ENCODE measurements at regions not wholly inside any gene's neighbourhood (a gene's known extent, or its start where the extent isn't known, plus 50 kb on each side); places are given as distances from the start of the nearest gene placed in this dataset.

DNA sequence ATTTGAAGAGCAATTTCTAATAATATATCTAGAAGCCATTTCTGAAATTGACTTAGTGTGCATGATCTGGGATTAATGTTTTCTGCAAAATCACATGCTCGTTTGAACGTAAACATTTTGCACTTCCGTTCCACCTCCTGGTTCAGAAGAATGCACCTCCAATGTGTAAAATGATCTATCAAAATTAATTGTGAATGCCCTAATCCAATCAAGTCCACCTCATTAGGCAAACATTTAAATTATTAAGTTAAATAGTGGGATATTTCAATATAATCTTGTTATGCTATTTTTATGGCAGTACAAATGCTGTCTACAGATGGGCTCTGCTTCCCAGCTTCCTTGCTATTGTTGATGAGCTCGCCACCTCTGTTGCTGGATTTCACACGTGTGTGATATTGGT, 542.5 kb downstream of the INSC start:
- in situ Hi-C loops (cut with HindIII; ENCODE audit: extremely low pct_ligation_motif_present, low pct_unique_long_range_greater_than_20kb) (no loop called here), intact Hi-C loops (cut with micrococcal nuclease; ENCODE audit: unreplicated experiment) (no loop called here)
- Histone ChIP-seq H3K4me3 (replicated peaks in 1 of 3; ENCODE audit: insufficient read depth in 1 of 3, low read depth in 2 of 3, low read length in 3 of 3) (no peak overlapping the region), H3K27ac (ENCODE audit: extremely low read length, insufficient read depth, low read length) (no peak overlapping the region), H4K20me1 (ENCODE audit: insufficient read depth, low read length) (no peaks in the 10 kb centered on the region), H3K79me2 (ENCODE audit: insufficient read depth, low read length) (no peaks in the 10 kb centered on the region), H3K4me2 (ENCODE audit: low read depth, low read length) (no peak overlapping the region), H3K36me3 (replicated peaks in 1 of 2; ENCODE audit: control insufficient read depth in 1 of 2, insufficient read depth in 2 of 2, low read length in 2 of 2) (no peaks in the 10 kb centered on the region), H2AFZ (ENCODE audit: low read length) (no peak overlapping the region), H3K4me1 (ENCODE audit: insufficient read depth, low read length) (no peaks in the 10 kb centered on the region), H3K9ac (ENCODE audit: insufficient read depth, low read depth, low read length) (no peak overlapping the region), H3K27me3 (ENCODE audit: control insufficient read depth in 1 of 2, insufficient read depth in 2 of 2, low read length in 2 of 2) (peaks cover 0 to 6% of the 10 kb centered on the region in 2 experiments; a peak in 1 of 5 replicates), H3K9me3 (ENCODE audit: low read length) (no peaks in the 10 kb centered on the region)
- ChIA-PET POLR2A (no interaction called here), CTCF (ENCODE audit: low intra/inter-chr PET ratio, low total read pairs) (no interaction called here)
- FAIRE-seq (no peak), ATAC-seq (no peak), DNase-seq (ENCODE audit: low spot score) (no peak)
- no TSS peak for BruUV-seq (replicated peaks)
- TF ChIP-seq ZNF792 (CRISPR knock-in tag; IDR thresholded peaks at IDR 0.05), result no peak
- TF ChIP-seq PAWR (CRISPR knock-in tag; IDR thresholded peaks at IDR 0.05; ENCODE audit: borderline replicate concordance), result no peak
- TF ChIP-seq ZNF343 (CRISPR knock-in tag; IDR thresholded peaks at IDR 0.05), result no peak
- no peak for TF ChIP-seq SP140L (CRISPR knock-in tag; IDR thresholded peaks at IDR 0.05; ENCODE audit: borderline replicate concordance)
- TF ChIP-seq RBAK (CRISPR knock-in tag; IDR thresholded peaks at IDR 0.05), result no peak
- TF ChIP-seq, protein P1, sequence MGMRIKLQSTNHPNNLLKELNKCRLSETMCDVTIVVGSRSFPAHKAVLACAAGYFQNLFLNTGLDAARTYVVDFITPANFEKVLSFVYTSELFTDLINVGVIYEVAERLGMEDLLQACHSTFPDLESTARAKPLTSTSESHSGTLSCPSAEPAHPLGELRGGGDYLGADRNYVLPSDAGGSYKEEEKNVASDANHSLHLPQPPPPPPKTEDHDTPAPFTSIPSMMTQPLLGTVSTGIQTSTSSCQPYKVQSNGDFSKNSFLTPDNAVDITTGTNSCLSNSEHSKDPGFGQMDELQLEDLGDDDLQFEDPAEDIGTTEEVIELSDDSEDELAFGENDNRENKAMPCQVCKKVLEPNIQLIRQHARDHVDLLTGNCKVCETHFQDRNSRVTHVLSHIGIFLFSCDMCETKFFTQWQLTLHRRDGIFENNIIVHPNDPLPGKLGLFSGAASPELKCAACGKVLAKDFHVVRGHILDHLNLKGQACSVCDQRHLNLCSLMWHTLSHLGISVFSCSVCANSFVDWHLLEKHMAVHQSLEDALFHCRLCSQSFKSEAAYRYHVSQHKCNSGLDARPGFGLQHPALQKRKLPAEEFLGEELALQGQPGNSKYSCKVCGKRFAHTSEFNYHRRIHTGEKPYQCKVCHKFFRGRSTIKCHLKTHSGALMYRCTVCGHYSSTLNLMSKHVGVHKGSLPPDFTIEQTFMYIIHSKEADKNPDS (CRISPR knock-in tag; IDR thresholded peaks at IDR 0.05), result no peak
- TF ChIP-seq TAF1 (CRISPR knock-in tag; IDR thresholded peaks at IDR 0.05), result no peak
- TF ChIP-seq MLXIP (CRISPR knock-in tag; IDR thresholded peaks at IDR 0.05; ENCODE audit: borderline replicate concordance), result no peak
- TF ChIP-seq MED8 (CRISPR knock-in tag; IDR thresholded peaks at IDR 0.05; ENCODE audit: insufficient replicate concordance), result no peak
- 36% methylated on average over 5 of the region's 5 CpGs for whole genome bisulfite sequencing (ENCODE audit: low lambda C conversion rate)
